ENCODE measurements at regions not wholly inside any gene's neighbourhood (a gene's known extent, or its start where the extent isn't known, plus 50 kb on each side); places are given as distances from the start of the nearest gene placed in this dataset.

GRCh38 chr6:9431945-9432344 is 982.9 kb downstream of the TFAP2A start:
- Histone ChIP-seq H3K4me1 (ENCODE audit: control insufficient read depth in 5 of 5, insufficient read depth in 5 of 5, low read length in 5 of 5) (no peaks in the 10 kb centered on the region), H3K27me3 (ENCODE audit: control insufficient read depth in 5 of 5, insufficient read depth in 4 of 5, low read length in 5 of 5) (no peaks in the 10 kb centered on the region), H3K9me3 (ENCODE audit: control insufficient read depth in 5 of 5, low read length in 5 of 5) (no peaks in the 10 kb centered on the region), H3K4me3 (ENCODE audit: low read depth in 1 of 5, low read length in 5 of 5) (no peak overlapping the region), H3K27ac (ENCODE audit: low read depth, low read length) (no peak overlapping the region), H3K9ac (ENCODE audit: low read length in 5 of 5) (no peak overlapping the region), H3K36me3 (ENCODE audit: control insufficient read depth in 5 of 5, insufficient read depth in 5 of 5, low read length in 5 of 5) (no peaks in the 10 kb centered on the region)

DNA sequence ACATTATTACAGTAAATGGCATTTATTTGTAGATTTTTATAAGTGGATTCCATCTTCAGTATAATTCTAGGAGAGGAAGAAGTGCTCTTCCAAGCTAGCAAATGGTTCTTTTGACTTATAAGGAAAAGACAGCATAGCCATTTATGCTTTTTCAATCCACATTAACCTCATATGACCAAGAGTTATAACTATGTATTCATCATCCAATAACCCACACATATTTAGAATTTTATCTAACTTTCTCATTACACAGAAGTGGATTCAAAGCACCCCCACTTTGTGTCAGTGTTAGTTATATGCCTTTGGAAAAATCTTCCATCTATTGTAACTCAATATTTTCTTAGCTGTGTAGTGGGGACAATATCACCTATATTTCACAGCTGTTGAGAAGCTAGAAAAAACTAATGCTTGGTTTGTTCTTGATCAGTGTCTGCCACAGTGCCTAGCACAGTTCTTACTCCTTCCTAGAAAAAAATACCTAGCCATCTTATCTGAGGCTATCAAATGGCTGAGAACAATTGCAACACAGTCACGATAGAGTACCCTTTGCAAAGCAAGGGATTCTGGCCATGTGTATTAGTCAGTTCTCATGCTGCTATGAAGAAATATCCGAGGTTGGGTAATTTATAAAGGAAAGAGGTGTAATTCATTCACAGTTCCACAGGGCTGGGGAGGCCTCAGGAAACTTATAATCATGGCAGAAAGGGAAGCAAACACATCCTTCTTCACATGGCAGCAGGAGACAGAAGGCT is 986.3 kb downstream of the TFAP2A start:
- Histone ChIP-seq H3K27ac (ENCODE audit: low read depth, low read length) (no peak overlapping the region), H3K27me3 (ENCODE audit: control insufficient read depth in 5 of 5, insufficient read depth in 4 of 5, low read length in 5 of 5) (no peaks in the 10 kb centered on the region), H3K36me3 (ENCODE audit: control insufficient read depth in 5 of 5, insufficient read depth in 5 of 5, low read length in 5 of 5) (no peaks in the 10 kb centered on the region), H3K9ac (ENCODE audit: low read length in 5 of 5) (no peak overlapping the region), H3K4me1 (ENCODE audit: control insufficient read depth in 5 of 5, insufficient read depth in 5 of 5, low read length in 5 of 5) (no peaks in the 10 kb centered on the region), H3K4me3 (ENCODE audit: low read depth in 1 of 5, low read length in 5 of 5) (no peak overlapping the region), H3K9me3 (ENCODE audit: control insufficient read depth in 5 of 5, low read length in 5 of 5) (no peaks in the 10 kb centered on the region)

DNA sequence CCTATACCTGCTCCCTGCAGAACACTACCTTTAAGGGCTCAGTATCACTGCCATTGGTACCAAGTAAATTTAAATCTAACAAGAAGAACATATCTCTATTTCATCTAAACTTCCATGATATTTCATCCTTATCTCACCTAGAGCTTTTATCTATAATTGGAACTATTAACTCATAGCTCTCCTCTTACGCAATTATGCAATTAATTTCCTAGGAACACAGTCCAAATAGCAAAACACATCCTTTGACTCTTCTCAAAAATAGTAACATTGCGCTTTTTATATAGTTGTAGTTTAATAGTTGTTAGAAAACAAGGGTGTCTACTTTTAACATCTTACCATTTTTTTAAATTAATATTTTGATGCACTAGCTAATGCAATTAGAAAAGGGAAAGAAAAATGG is 986.8 kb upstream of the SLC35B3 start:
- no peaks in the 10 kb centered on the region for H3K27me3 ChIP-seq (ENCODE audit: control insufficient read depth in 5 of 5, insufficient read depth in 4 of 5, low read length in 5 of 5)
- H3K9me3 ChIP-seq (ENCODE audit: control insufficient read depth in 5 of 5, low read length in 5 of 5) = no peaks in the 10 kb centered on the region
- no peak overlapping the region for H3K27ac ChIP-seq (ENCODE audit: low read depth, low read length)
- H3K4me1 ChIP-seq (ENCODE audit: control insufficient read depth in 5 of 5, insufficient read depth in 5 of 5, low read length in 5 of 5) = no peaks in the 10 kb centered on the region
- no peak overlapping the region for H3K9ac ChIP-seq (ENCODE audit: low read length in 5 of 5)
- H3K36me3 ChIP-seq (ENCODE audit: control insufficient read depth in 5 of 5, insufficient read depth in 5 of 5, low read length in 5 of 5) = no peaks in the 10 kb centered on the region
- H3K4me3 ChIP-seq (ENCODE audit: low read depth in 1 of 5, low read length in 5 of 5) = no peak overlapping the region

GRCh38 chr6:9420316-9421015 is 985.1 kb upstream of the SLC35B3 start:
- Histone ChIP-seq H3K9me3 (ENCODE audit: control insufficient read depth in 5 of 5, low read length in 5 of 5) (no peaks in the 10 kb centered on the region), H3K4me3 (ENCODE audit: low read depth in 1 of 5, low read length in 5 of 5) (no peak overlapping the region)

DNA sequence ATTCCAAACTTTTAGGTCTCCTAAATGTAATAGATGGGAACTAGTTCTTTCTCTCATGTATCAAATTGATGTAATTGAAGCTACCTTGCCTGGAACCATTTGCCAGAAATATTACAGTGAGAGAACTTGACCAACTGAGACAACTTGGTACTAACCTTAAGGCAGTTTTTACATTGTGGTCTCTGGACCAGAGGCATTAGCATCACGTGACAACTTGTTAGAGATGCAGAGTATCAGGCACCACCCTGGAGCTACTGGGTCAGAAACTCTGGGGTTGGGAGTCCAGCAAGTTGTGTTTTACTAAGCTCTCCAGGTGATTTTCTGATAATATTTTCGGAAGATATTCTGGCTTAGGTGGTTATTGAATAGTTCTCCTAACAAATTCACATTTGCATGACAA is 982.1 kb upstream of the SLC35B3 start:
- H3K9ac ChIP-seq (ENCODE audit: low read length in 5 of 5) = no peak overlapping the region
- H3K9me3 ChIP-seq (ENCODE audit: control insufficient read depth in 5 of 5, low read length in 5 of 5) = no peaks in the 10 kb centered on the region
- H3K36me3 ChIP-seq (ENCODE audit: control insufficient read depth in 5 of 5, insufficient read depth in 5 of 5, low read length in 5 of 5) = no peaks in the 10 kb centered on the region
- H3K27me3 ChIP-seq (ENCODE audit: control insufficient read depth in 5 of 5, insufficient read depth in 4 of 5, low read length in 5 of 5) = no peaks in the 10 kb centered on the region
- no peaks in the 10 kb centered on the region for H3K4me1 ChIP-seq (ENCODE audit: control insufficient read depth in 5 of 5, insufficient read depth in 5 of 5, low read length in 5 of 5)
- no peak overlapping the region for H3K27ac ChIP-seq (ENCODE audit: low read depth, low read length)
- H3K4me3 ChIP-seq (ENCODE audit: low read depth in 1 of 5, low read length in 5 of 5) = no peak overlapping the region

More at GRCh38 chr6:9420316-9421015, 985.1 kb upstream of the SLC35B3 start:
- H3K27ac ChIP-seq (ENCODE audit: low read depth, low read length) = no peak overlapping the region
- H3K4me1 ChIP-seq (ENCODE audit: control insufficient read depth in 5 of 5, insufficient read depth in 5 of 5, low read length in 5 of 5) = no peaks in the 10 kb centered on the region
- no peaks in the 10 kb centered on the region for H3K36me3 ChIP-seq (ENCODE audit: control insufficient read depth in 5 of 5, insufficient read depth in 5 of 5, low read length in 5 of 5)
- H3K9ac ChIP-seq (ENCODE audit: low read length in 5 of 5) = no peak overlapping the region
- H3K27me3 ChIP-seq (ENCODE audit: control insufficient read depth in 5 of 5, insufficient read depth in 4 of 5, low read length in 5 of 5) = no peaks in the 10 kb centered on the region

DNA sequence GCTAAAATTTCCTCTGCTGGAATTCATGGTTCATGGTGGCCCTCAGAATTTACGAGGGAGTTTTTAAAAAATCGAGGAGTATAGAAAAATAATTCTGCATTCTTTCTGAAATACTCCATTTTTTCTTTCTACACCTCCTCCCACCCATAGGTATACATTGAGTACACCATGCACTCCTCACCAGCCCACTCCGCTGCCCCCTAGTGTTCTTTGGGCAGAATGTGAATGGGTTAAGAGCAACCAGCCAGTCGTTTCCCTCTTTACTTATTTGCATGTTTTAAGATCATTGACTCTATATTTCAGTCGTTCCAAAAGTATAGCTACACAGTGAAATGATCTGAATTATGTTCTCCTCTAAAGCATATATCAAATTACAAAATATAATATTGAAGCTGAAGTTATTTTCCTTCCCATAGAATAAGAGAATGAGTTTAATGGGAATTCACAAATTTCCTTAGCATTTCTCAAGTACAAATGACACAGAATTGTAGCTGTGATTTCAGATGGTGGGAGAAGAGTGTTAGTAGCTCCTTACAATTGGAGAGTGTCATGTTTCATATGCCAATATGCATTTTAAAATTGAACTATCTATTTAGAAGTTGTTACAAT is 977.7 kb upstream of the SLC35B3 start:
- H3K9me3 ChIP-seq (ENCODE audit: control insufficient read depth in 5 of 5, low read length in 5 of 5) = no peaks in the 10 kb centered on the region
- no peak overlapping the region for H3K27ac ChIP-seq (ENCODE audit: low read depth, low read length)
- no peak overlapping the region for H3K4me3 ChIP-seq (ENCODE audit: low read depth in 1 of 5, low read length in 5 of 5)
- H3K4me1 ChIP-seq (ENCODE audit: control insufficient read depth in 5 of 5, insufficient read depth in 5 of 5, low read length in 5 of 5) = no peaks in the 10 kb centered on the region
- H3K9ac ChIP-seq (ENCODE audit: low read length in 5 of 5) = no peak overlapping the region
- H3K27me3 ChIP-seq (ENCODE audit: control insufficient read depth in 5 of 5, insufficient read depth in 4 of 5, low read length in 5 of 5) = no peaks in the 10 kb centered on the region
- no peaks in the 10 kb centered on the region for H3K36me3 ChIP-seq (ENCODE audit: control insufficient read depth in 5 of 5, insufficient read depth in 5 of 5, low read length in 5 of 5)

DNA sequence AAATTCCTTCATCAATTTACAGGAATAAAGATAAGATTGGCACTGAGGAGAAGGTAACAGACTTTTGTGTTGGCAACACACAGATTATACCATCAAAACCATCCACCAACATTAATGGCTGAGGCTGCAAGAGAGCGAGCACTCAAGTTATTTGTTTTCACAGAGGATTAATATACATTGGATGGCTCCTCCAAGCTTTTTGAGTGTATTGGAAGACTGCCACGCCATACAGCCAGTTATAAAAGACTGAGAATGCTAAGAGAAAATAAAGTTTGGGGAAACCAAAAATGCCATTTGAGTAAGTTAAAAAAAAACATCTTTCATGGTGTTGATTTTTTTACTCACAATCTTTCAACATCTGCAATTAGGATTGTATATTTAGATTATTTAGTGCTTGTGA is 973.8 kb upstream of the SLC35B3 start:
- Histone ChIP-seq H3K4me1 (ENCODE audit: control insufficient read depth in 5 of 5, insufficient read depth in 5 of 5, low read length in 5 of 5) (no peaks in the 10 kb centered on the region), H3K27ac (ENCODE audit: low read depth, low read length) (no peak overlapping the region), H3K36me3 (ENCODE audit: control insufficient read depth in 5 of 5, insufficient read depth in 5 of 5, low read length in 5 of 5) (no peaks in the 10 kb centered on the region), H3K9me3 (ENCODE audit: control insufficient read depth in 5 of 5, low read length in 5 of 5) (no peaks in the 10 kb centered on the region), H3K4me3 (ENCODE audit: low read depth in 1 of 5, low read length in 5 of 5) (no peak overlapping the region), H3K27me3 (ENCODE audit: control insufficient read depth in 5 of 5, insufficient read depth in 4 of 5, low read length in 5 of 5) (peaks cover 0 to 2% (median 0%) of the 10 kb centered on the region in 5 donors), H3K9ac (ENCODE audit: low read length in 5 of 5) (no peak overlapping the region)

DNA sequence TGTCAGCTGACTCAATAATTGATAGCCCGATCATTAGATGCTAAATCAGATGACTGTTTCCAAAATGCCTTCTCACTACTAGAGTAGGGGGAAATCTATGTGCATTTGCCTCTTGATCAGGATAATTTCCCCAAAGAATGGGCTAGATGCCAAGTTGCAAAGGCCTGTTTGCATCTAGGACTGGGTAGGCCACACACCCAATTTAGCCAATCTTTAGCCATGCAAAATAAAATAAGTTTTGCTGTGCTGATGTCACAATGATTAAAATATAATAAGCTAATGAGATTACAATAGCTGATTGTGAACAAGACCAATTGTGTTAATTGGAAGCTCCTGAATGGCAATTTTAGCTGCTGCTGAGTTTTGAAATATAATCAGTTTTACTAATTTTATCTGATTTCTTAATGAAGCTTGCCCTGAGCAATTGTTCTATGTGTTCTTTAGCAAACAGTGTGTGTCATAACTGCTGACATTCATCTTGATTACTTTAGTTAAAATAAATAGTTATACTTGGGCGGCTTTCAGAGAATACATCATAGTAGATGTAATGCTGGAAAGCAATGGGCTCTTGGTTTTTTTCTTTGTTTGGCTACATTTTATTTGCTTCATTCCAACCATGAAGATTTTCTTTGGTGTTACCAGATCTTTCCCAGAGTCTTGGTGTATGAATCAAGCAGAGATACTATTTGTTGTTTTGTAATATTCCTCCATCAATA is 973.2 kb upstream of the SLC35B3 start:
- Histone ChIP-seq H3K9ac (ENCODE audit: low read length in 5 of 5) (no peak overlapping the region), H3K4me3 (ENCODE audit: low read depth in 1 of 5, low read length in 5 of 5) (no peak overlapping the region), H3K27ac (ENCODE audit: low read depth, low read length) (no peak overlapping the region), H3K4me1 (ENCODE audit: control insufficient read depth in 5 of 5, insufficient read depth in 5 of 5, low read length in 5 of 5) (no peaks in the 10 kb centered on the region), H3K9me3 (ENCODE audit: control insufficient read depth in 5 of 5, low read length in 5 of 5) (no peaks in the 10 kb centered on the region), H3K27me3 (ENCODE audit: control insufficient read depth in 5 of 5, insufficient read depth in 4 of 5, low read length in 5 of 5) (peaks cover 0 to 2% (median 0%) of the 10 kb centered on the region in 5 donors), H3K36me3 (ENCODE audit: control insufficient read depth in 5 of 5, insufficient read depth in 5 of 5, low read length in 5 of 5) (no peaks in the 10 kb centered on the region)

DNA sequence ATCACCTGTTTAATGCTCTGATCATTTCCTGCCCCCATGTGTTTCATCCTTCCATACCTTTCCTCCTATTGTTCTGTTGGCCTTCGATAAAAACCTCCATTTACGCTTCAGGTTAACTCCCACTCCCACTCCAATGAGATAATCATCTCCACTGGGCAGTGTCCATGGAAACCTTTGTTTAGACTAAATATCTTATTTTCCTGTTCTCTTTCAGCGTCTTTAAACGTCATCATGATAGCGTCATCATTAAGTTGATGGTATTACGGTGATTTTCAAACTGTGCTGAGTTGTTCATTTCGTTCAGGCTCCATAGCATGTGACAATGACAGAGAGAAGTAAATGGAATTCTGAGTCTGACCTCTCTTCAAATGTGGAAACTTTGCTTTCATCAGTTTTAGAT is 970.5 kb upstream of the SLC35B3 start:
- Histone ChIP-seq H3K27me3 (ENCODE audit: control insufficient read depth in 5 of 5, insufficient read depth in 4 of 5, low read length in 5 of 5) (peaks cover 0 to 2% (median 0%) of the 10 kb centered on the region in 5 donors), H3K27ac (ENCODE audit: low read depth, low read length) (no peak overlapping the region), H3K36me3 (ENCODE audit: control insufficient read depth in 5 of 5, insufficient read depth in 5 of 5, low read length in 5 of 5) (no peaks in the 10 kb centered on the region), H3K9me3 (ENCODE audit: control insufficient read depth in 5 of 5, low read length in 5 of 5) (no peaks in the 10 kb centered on the region), H3K9ac (ENCODE audit: low read length in 5 of 5) (no peak overlapping the region), H3K4me1 (ENCODE audit: control insufficient read depth in 5 of 5, insufficient read depth in 5 of 5, low read length in 5 of 5) (no peaks in the 10 kb centered on the region), H3K4me3 (ENCODE audit: low read depth in 1 of 5, low read length in 5 of 5) (no peak overlapping the region)

DNA sequence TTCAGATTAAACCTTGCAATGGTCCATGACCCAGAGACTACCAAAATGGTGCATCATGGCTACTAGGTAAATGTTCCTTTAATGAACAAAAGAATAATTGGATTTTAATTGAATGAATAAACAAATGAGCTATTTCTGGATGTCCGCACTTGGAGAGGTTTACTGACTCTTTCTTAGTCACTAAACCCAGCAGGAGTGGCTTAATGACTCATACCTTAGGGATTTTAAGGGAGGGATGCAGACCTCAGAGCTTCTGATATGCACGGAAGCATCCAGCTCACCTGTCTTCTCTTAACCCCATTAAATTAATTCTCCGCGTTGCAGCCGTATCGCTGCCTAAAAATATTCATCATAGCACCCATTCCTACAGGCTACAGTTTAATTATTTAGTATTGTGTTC is 970.0 kb upstream of the SLC35B3 start:
- H3K9ac ChIP-seq (ENCODE audit: low read length in 5 of 5) = no peak overlapping the region
- no peaks in the 10 kb centered on the region for H3K36me3 ChIP-seq (ENCODE audit: control insufficient read depth in 5 of 5, insufficient read depth in 5 of 5, low read length in 5 of 5)
- no peaks in the 10 kb centered on the region for H3K9me3 ChIP-seq (ENCODE audit: control insufficient read depth in 5 of 5, low read length in 5 of 5)
- no peak overlapping the region for H3K27ac ChIP-seq (ENCODE audit: low read depth, low read length)
- H3K27me3 ChIP-seq (ENCODE audit: control insufficient read depth in 5 of 5, insufficient read depth in 4 of 5, low read length in 5 of 5) = peaks cover 0 to 2% (median 0%) of the 10 kb centered on the region in 5 donors
- no peak overlapping the region for H3K4me3 ChIP-seq (ENCODE audit: low read depth in 1 of 5, low read length in 5 of 5)
- H3K4me1 ChIP-seq (ENCODE audit: control insufficient read depth in 5 of 5, insufficient read depth in 5 of 5, low read length in 5 of 5) = no peaks in the 10 kb centered on the region

Measured in subcutaneous abdominal adipose tissue (tissue), 5 donors.